Erythroblast (primary cell): ENCODE measurements at regions not wholly inside any gene's neighbourhood (a gene's known extent, or its start where the extent isn't known, plus 50 kb on each side); places are given as distances from the start of the nearest gene placed in this dataset.
"Not testable (repeated sequence)": the region's sequence is repeated elsewhere in the genome, so short reads cannot be mapped to it uniquely, and the experiment has no call there.

ENCODE experiments used
- DNase-seq, 2 experiments: peaks; one replicate each; lab custom pipeline; 2025; lab: John Stamatoyannopoulos, UW
- GATA1 ChIP-seq: IDR thresholded peaks from 2 replicates; pipeline ENCODE4 v1.6.1; 2011; ENCODE audit warnings: low read depth, mild to moderate bottlenecking, control low read depth, low read length, moderate library complexity
- POLR2A ChIP-seq: IDR thresholded peaks from 2 replicates; pipeline ENCODE4 v1.6.1; 2011; ENCODE audit warnings: mild to moderate bottlenecking, low read length

GRCh38 chr13:106090001-106090400 lies 445.5 kb downstream of the EFNB2 start:
- TF ChIP-seq POLR2A (no peak), GATA1 (no peak)
- no peak for DNase-seq

- TF ChIP-seq GATA1: no peak
- TF ChIP-seq POLR2A: no peak
- no peak for DNase-seq
These were observed 446.0 kb downstream of the EFNB2 start for GRCh38 chr13:106089261-106089980.

- TF ChIP-seq POLR2A (no peak), GATA1 (no peak)
- no peak for DNase-seq
These were observed 447.4 kb downstream of the EFNB2 start for GRCh38 chr13:106088085-106088484.

GRCh38 chr13:106087201-106087600 lies 448.3 kb downstream of the EFNB2 start:
- DNase-seq: no peak
- TF ChIP-seq GATA1: no peak
- no peak for TF ChIP-seq POLR2A

- TF ChIP-seq GATA1 (no peak), POLR2A (no peak)
- peak; percentile 13 to 19 for DNase-seq
These were observed 451.7 kb downstream of the EFNB2 start for GRCh38 chr13:106083620-106084350.

- DNase-seq: not testable (repeated sequence)
These were observed 454.2 kb downstream of the EFNB2 start for GRCh38 chr13:106081221-106081620.

DNA sequence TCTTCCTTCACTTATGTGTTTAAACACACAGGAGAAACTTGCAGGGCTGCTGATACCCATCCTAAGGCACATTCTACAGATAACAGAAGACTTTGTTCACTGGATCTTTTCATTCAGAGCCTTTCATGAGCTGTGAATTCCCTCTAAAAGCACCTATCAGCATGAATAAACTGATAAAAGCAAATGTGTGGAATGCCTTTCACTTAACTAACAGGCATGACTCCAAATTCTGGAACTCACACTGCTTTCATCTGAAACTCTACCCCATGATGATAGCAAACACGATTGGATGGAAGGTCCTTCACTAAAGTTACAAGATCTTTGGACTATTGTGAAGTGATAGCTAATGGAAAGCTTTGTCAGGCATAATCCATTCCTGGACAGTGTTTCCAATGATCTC lies 457.3 kb downstream of the EFNB2 start:
- TF ChIP-seq POLR2A (no peak), GATA1 (no peak)
- DNase-seq: no peak

DNA sequence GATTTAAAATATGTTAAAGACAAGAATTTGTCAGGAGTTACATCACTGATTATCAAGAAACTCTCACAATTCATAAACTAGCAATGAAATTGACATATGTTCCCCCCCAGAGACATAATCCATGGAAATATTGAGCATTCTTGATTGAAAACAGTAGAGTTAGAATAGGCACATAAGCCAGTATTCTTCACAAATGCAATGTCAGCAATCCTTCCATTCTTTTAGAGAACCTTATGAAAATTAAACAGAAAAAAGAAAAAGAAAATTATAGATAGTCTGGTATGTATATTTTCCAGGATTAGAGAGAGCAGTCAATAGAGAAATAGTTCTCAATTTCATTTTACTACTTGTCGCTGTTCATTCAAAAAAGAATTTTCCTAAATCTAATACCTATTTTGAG lies 458.4 kb downstream of the EFNB2 start:
- no peak for DNase-seq
- TF ChIP-seq POLR2A (no peak), GATA1 (no peak)

- TF ChIP-seq POLR2A: no peak
- no peak for TF ChIP-seq GATA1
- no peak for DNase-seq
These were observed 463.4 kb downstream of the EFNB2 start for GRCh38 chr13:106072014-106072413.

GRCh38 chr13:106063591-106064313 lies 471.7 kb downstream of the EFNB2 start:
- TF ChIP-seq GATA1 (no peak), POLR2A (no peak)
- DNase-seq: no peak

- no peak for TF ChIP-seq POLR2A
- TF ChIP-seq GATA1: no peak
- DNase-seq: no peak
These were observed 473.7 kb downstream of the EFNB2 start for GRCh38 chr13:106061781-106062180.

GRCh38 chr13:106056851-106057250 lies 478.6 kb downstream of the EFNB2 start:
- TF ChIP-seq GATA1 (no peak), POLR2A (no peak)
- DNase-seq: no peak

GRCh38 chr13:106052200-106052767 lies 483.2 kb downstream of the EFNB2 start:
- no peak for DNase-seq
- no peak for TF ChIP-seq GATA1
- TF ChIP-seq POLR2A: no peak

DNA sequence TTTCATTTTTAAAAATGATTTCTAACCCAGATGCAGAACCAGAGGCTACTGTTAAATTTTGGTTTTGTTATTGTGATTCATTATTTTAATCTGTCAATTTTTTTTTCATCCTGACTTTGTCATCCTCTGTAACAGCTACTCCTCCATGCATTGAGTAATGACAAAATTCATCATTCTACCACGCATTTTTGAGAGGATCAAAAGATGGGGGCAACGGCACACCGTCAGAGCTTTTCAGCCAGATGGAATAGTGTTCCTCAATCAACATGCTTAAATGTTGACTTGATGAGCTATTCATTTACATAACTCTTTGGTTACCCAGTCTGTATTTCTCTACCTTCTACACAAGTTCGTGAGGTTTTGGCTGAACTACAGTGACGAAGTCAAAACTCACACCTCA lies 486.3 kb downstream of the EFNB2 start:
- no peak for DNase-seq
- TF ChIP-seq POLR2A (no peak), GATA1 (no peak)
